OCI-LY7 (cell line): ENCODE measurements at regions not wholly inside any gene's neighbourhood (a gene's known extent, or its start where the extent isn't known, plus 50 kb on each side); places are given as distances from the start of the nearest gene placed in this dataset.

Experiments used
- EZH2phosphoT487 ChIP-seq: fragments of 200-600 bp; sonication (generic); IDR thresholded peaks from 2 replicates; pipeline ENCODE4 v1.6.1; 2018; ENCODE audit warnings: low read depth, borderline replicate concordance, mild to moderate bottlenecking, mixed run types, antibody characterized with exemption, low read length, moderate library complexity, mixed read lengths
- TF ChIP-seq, protein P1 (sequence below): fragments of 200-600 bp; sonication (generic); conservative IDR thresholded peaks from 2 replicates; pipeline ENCODE4 v1.5.1; 2014; ENCODE audit warnings: mild to moderate bottlenecking, antibody characterized with exemption, low read length, moderate library complexity, mixed read lengths

GRCh38 chrX:13195340-13195739, 124.5 kb downstream of the ATXN3L start:
- TF ChIP-seq, protein P1, sequence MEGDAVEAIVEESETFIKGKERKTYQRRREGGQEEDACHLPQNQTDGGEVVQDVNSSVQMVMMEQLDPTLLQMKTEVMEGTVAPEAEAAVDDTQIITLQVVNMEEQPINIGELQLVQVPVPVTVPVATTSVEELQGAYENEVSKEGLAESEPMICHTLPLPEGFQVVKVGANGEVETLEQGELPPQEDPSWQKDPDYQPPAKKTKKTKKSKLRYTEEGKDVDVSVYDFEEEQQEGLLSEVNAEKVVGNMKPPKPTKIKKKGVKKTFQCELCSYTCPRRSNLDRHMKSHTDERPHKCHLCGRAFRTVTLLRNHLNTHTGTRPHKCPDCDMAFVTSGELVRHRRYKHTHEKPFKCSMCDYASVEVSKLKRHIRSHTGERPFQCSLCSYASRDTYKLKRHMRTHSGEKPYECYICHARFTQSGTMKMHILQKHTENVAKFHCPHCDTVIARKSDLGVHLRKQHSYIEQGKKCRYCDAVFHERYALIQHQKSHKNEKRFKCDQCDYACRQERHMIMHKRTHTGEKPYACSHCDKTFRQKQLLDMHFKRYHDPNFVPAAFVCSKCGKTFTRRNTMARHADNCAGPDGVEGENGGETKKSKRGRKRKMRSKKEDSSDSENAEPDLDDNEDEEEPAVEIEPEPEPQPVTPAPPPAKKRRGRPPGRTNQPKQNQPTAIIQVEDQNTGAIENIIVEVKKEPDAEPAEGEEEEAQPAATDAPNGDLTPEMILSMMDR: no peak
- no peak for TF ChIP-seq EZH2phosphoT487
